Esophagus squamous epithelium (tissue), 4 donors: ENCODE measurements at regions not wholly inside any gene's neighbourhood (a gene's known extent, or its start where the extent isn't known, plus 50 kb on each side); places are given as distances from the start of the nearest gene placed in this dataset.

ENCODE experiments used
- POLR2A ChIP-seq, 4 donors: fragments of 450-650 bp; IDR thresholded peaks; one replicate each; pipeline ENCODE4 v1.6.1; 2017; ENCODE audit warnings: antibody characterized with exemption in 4 of 4, mild to moderate bottlenecking in 4 of 4, moderate library complexity in 3 of 4
- TF ChIP-seq, protein P1 (sequence below), 6 experiments: fragments of 450-650 bp in 4 of 6; fragments of 200-600 bp in 2 of 6; sonication (generic) in 2 of 6; IDR thresholded peaks; one replicate each; pipeline ENCODE4 v1.5.1; 2016 to 2019; ENCODE audit warnings: antibody characterized with exemption in 6 of 6, mild to moderate bottlenecking in 4 of 6, moderate library complexity in 4 of 6

DNA sequence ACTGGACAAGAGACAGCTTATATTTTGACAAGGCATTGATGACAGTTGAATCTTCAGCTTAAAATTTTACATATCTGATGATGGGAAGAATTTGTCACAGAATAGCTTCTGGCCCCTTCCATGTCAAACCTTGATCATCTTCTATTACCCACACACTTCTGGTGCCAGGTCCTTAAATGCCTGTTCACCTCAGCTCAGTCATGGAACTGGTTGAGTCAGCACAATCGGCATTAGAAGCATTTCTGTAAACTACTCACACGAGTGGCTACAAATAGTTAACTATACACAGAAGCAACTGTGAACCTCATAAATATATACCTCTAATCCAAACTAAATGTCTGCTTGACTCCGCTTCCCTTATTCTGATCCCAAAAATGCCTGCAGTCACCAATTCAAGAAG is 161.2 kb downstream of the FOXO1 start:
- TF ChIP-seq, protein P1, sequence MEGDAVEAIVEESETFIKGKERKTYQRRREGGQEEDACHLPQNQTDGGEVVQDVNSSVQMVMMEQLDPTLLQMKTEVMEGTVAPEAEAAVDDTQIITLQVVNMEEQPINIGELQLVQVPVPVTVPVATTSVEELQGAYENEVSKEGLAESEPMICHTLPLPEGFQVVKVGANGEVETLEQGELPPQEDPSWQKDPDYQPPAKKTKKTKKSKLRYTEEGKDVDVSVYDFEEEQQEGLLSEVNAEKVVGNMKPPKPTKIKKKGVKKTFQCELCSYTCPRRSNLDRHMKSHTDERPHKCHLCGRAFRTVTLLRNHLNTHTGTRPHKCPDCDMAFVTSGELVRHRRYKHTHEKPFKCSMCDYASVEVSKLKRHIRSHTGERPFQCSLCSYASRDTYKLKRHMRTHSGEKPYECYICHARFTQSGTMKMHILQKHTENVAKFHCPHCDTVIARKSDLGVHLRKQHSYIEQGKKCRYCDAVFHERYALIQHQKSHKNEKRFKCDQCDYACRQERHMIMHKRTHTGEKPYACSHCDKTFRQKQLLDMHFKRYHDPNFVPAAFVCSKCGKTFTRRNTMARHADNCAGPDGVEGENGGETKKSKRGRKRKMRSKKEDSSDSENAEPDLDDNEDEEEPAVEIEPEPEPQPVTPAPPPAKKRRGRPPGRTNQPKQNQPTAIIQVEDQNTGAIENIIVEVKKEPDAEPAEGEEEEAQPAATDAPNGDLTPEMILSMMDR (IDR thresholded peaks at IDR 0.05): no peak
- no peak for TF ChIP-seq POLR2A (IDR thresholded peaks at IDR 0.05)
